NOMO-1 treated with DMSO at 0.1 percent for 48 hours (cell line): ENCODE measurements at regions not wholly inside any gene's neighbourhood (a gene's known extent, or its start where the extent isn't known, plus 50 kb on each side); places are given as distances from the start of the nearest gene placed in this dataset.
A peak's percentile ranks its signal among the peaks of the same experiment; 100 is the strongest.
"Not testable (repeated sequence)": the region's sequence is repeated elsewhere in the genome, so short reads cannot be mapped to it uniquely, and the experiment has no call there.

Experiments
- DNase-seq: peaks from one replicate; lab custom pipeline; 2025; ENCODE audit not compliant: unreplicated experiment; lab: John Stamatoyannopoulos, UW

GRCh38 chr12:112615196-112615595 lies 176.4 kb upstream of the RPH3A start:
- DNase-seq, result no peak

- DNase-seq, result no peak
These were observed 174.9 kb upstream of the RPH3A start for GRCh38 chr12:112616469-112617152.

GRCh38 chr12:112617153-112617505 lies 174.4 kb upstream of the RPH3A start:
- no peak for DNase-seq

- DNase-seq, result no peak
These were observed 163.7 kb upstream of the RPH3A start for GRCh38 chr12:112627851-112628250.

- not testable (repeated sequence) for DNase-seq
These were observed 159.6 kb upstream of the RPH3A start for GRCh38 chr12:112631974-112632373.

GRCh38 chr12:112635036-112635435 lies 156.5 kb upstream of the RPH3A start:
- DNase-seq, result no peak

- no peak for DNase-seq
These were observed 153.1 kb upstream of the RPH3A start for GRCh38 chr12:112638420-112638819.

GRCh38 chr12:112645586-112645985 lies 146.0 kb upstream of the RPH3A start:
- no peak for DNase-seq

- no peak for DNase-seq
These were observed 135.4 kb upstream of the RPH3A start for GRCh38 chr12:112656141-112656540.

GRCh38 chr12:112664569-112664968 lies 127.0 kb upstream of the RPH3A start:
- peak; percentile 5 for DNase-seq

GRCh38 chr12:112665958-112666357 lies 125.6 kb upstream of the RPH3A start:
- DNase-seq, result no peak

GRCh38 chr12:112671564-112671963 lies 120.0 kb upstream of the RPH3A start:
- DNase-seq, result no peak

- no peak for DNase-seq
These were observed 117.0 kb upstream of the RPH3A start for GRCh38 chr12:112674539-112674938.

GRCh38 chr12:112676507-112676906 lies 115.0 kb upstream of the RPH3A start:
- no peak for DNase-seq

- DNase-seq, result no peak
These were observed 114.3 kb upstream of the RPH3A start for GRCh38 chr12:112677050-112677765.

- no peak for DNase-seq
These were observed 110.6 kb upstream of the RPH3A start for GRCh38 chr12:112680993-112681392.

- no peak for DNase-seq
These were observed 109.0 kb upstream of the RPH3A start for GRCh38 chr12:112682586-112682985.

GRCh38 chr12:112684742-112685141 lies 106.8 kb upstream of the RPH3A start:
- no peak for DNase-seq

- no peak for DNase-seq
These were observed 106.2 kb upstream of the RPH3A start for GRCh38 chr12:112685321-112685720.

GRCh38 chr12:112686373-112686772 lies 105.2 kb upstream of the RPH3A start:
- no peak for DNase-seq

- no peak for DNase-seq
These were observed 97.5 kb upstream of the RPH3A start for GRCh38 chr12:112694065-112694464.

- DNase-seq, result not testable (repeated sequence)
These were observed 94.1 kb upstream of the RPH3A start for GRCh38 chr12:112697441-112697840.
